Testis (tissue), 2 donors: ENCODE measurements at regions not wholly inside any gene's neighbourhood (a gene's known extent, or its start where the extent isn't known, plus 50 kb on each side); places are given as distances from the start of the nearest gene placed in this dataset.

ENCODE experiments used
- DNase-seq: peaks from one replicate; pipeline ENCODE4 v3.0.0-alpha.2; 2019
- H3K27ac ChIP-seq, 2 donors: fragments of 200-600 bp; sonication (generic); one replicate each; pipeline ENCODE4 v1.5.1; 2019
- H3K27me3 ChIP-seq: fragments of 200-600 bp; sonication (generic); one replicate; pipeline ENCODE4 v1.5.1; 2019
- H3K36me3 ChIP-seq: fragments of 200-600 bp; sonication (generic); one replicate; pipeline ENCODE4 v1.5.1; 2017; ENCODE audit warnings: low read depth; ENCODE audit errors: missing control alignments
- H3K4me1 ChIP-seq: fragments of 200-600 bp; sonication (generic); one replicate; pipeline ENCODE4 v1.5.1; 2019
- H3K4me3 ChIP-seq, 2 donors: fragments of 200-600 bp; sonication (generic); one replicate each; pipeline ENCODE4 v1.5.1; 2017 to 2019
- H3K9me3 ChIP-seq: fragments of 200-600 bp; sonication (generic); one replicate; pipeline ENCODE4 v1.5.1; 2017
- POLR2A ChIP-seq: fragments of 450-650 bp; IDR thresholded peaks from one replicate; pipeline ENCODE4 v1.6.1; 2017; ENCODE audit warnings: antibody characterized with exemption, mild to moderate bottlenecking, moderate library complexity
- WGBS, 2 donors: methylation state at CpG; one replicate each; pipeline ENCODE4 v1.1.5; 2018; 5-methylcytosine and 5-hydroxymethylcytosine counted together
- intact Hi-C: fragments of 100-400 bp; cut with DNase I; formaldehyde crosslinking; loops from one replicate; pipeline ENCODE4 v1.15.1; 2023; ENCODE audit warnings: low total_unique reads
- TF ChIP-seq, protein P1 (sequence below), 3 experiments: fragments of 450-650 bp in 2 of 3; fragments of 200-600 bp in 1 of 3; sonication (generic) in 1 of 3; IDR thresholded peaks; one replicate each; pipeline ENCODE4 v1.5.1; 2016 to 2019; ENCODE audit warnings: antibody characterized with exemption in 3 of 3, mild to moderate bottlenecking in 2 of 3, moderate library complexity in 1 of 3

- no peak for DNase-seq
- Histone ChIP-seq H3K9me3 (no peaks in the 10 kb centered on the region), H3K36me3 (no peaks in the 10 kb centered on the region), H3K27ac (no peak overlapping the region), H3K27me3 (no peaks in the 10 kb centered on the region), H3K4me1 (no peaks in the 10 kb centered on the region), H3K4me3 (no peak overlapping the region)
- TF ChIP-seq, protein P1, sequence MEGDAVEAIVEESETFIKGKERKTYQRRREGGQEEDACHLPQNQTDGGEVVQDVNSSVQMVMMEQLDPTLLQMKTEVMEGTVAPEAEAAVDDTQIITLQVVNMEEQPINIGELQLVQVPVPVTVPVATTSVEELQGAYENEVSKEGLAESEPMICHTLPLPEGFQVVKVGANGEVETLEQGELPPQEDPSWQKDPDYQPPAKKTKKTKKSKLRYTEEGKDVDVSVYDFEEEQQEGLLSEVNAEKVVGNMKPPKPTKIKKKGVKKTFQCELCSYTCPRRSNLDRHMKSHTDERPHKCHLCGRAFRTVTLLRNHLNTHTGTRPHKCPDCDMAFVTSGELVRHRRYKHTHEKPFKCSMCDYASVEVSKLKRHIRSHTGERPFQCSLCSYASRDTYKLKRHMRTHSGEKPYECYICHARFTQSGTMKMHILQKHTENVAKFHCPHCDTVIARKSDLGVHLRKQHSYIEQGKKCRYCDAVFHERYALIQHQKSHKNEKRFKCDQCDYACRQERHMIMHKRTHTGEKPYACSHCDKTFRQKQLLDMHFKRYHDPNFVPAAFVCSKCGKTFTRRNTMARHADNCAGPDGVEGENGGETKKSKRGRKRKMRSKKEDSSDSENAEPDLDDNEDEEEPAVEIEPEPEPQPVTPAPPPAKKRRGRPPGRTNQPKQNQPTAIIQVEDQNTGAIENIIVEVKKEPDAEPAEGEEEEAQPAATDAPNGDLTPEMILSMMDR (IDR thresholded peaks at IDR 0.05), result no peak
- no peak for TF ChIP-seq POLR2A
- 83 to 86% methylated on average over 2 of the region's 2 CpGs for WGBS, 2 donors
- intact Hi-C loops, result no loop called here
Measured at GRCh38 chr15:69777356-69777755, 320.4 kb downstream of the TLE3 start.

DNA sequence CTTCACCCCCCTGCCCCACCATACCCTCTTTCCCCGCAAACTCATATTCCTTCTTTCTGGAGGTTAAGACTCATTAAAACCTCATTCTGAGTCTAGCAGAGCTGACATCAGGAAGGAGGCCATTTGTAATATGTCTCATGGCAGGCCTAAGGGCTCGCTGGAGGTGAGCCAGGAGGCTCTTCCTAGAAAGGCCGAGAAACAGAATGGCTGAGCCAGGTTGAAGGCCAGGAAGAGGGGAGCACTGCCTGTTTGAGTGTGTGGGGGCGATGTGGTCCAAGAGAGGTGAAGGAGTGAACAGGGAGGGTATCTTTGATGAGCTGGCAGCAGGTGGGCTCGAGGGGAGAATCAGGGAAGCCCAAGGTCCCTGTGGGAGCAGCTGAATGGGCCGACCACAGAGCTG is 317.3 kb downstream of the TLE3 start:
- Histone ChIP-seq H3K27me3 (no peaks in the 10 kb centered on the region), H3K4me1 (no peaks in the 10 kb centered on the region), H3K9me3 (no peaks in the 10 kb centered on the region), H3K36me3 (no peaks in the 10 kb centered on the region), H3K27ac (no peak overlapping the region), H3K4me3 (no peak overlapping the region)
- WGBS, 2 donors, result 63% methylated on average over 6 of the region's 6 CpGs
- intact Hi-C loops, result no loop called here
- TF ChIP-seq, protein P1 (IDR thresholded peaks at IDR 0.05), result no peak
- no peak for TF ChIP-seq POLR2A
- no peak for DNase-seq

- no peaks in the 10 kb centered on the region for H3K9me3 ChIP-seq
- intact Hi-C loops, result no loop called here
- H3K4me3 ChIP-seq, result no peak overlapping the region
- H3K36me3 ChIP-seq, result no peaks in the 10 kb centered on the region
- WGBS, 2 donors, result 72 to 78% methylated on average over 6 of the region's 6 CpGs
- no peaks in the 10 kb centered on the region for H3K4me1 ChIP-seq
- no peak overlapping the region for H3K27ac ChIP-seq
- no peaks in the 10 kb centered on the region for H3K27me3 ChIP-seq
- no peak for TF ChIP-seq POLR2A
- TF ChIP-seq, protein P1 (IDR thresholded peaks at IDR 0.05), result no peak
- no peak for DNase-seq
Measured at GRCh38 chr15:69780981-69781380, 316.7 kb downstream of the TLE3 start.

DNA sequence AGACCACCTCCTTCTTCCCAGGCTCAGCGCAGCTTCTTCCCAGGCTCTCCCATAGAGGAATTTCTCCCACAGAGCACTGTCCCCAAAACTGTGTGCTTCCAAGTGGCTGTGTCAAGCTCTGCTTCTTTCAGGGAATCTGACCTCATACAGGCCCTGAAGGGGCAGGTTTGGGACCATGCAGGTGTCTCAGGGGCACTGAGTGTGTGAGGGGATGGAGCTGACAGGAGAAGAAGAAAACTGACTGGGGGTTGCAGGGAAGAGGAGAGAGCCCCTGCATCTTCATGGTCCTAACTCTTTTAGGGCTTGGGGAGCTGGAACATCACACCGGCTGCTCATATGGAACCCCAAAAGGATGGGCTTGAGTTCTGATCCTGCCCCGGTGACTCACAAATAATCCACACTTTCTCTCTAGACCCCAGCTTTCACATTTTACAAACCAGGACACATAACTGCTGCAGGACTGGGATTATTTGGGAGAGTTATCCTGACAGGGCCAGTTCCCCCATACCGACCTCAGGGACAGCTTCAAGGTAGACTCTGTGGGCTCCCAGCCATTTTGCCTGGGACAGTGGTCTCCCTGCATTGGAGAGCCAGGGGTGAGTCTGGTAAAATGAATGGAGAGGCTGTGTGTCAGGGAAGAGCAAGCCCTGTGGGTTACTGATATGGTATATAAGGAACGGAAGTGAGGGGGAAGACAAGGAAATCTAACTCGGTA is 316.1 kb downstream of the TLE3 start:
- Histone ChIP-seq H3K27ac (no peak overlapping the region), H3K4me3 (no peak overlapping the region), H3K9me3 (no peaks in the 10 kb centered on the region), H3K36me3 (no peaks in the 10 kb centered on the region), H3K4me1 (no peaks in the 10 kb centered on the region), H3K27me3 (no peaks in the 10 kb centered on the region)
- WGBS, 2 donors, result 84 to 91% methylated on average over 6 of the region's 6 CpGs
- intact Hi-C loops, result no loop called here
- DNase-seq, result no peak
- TF ChIP-seq, protein P1 (IDR thresholded peaks at IDR 0.05), result no peak
- TF ChIP-seq POLR2A, result no peak

GRCh38 chr15:69782139-69782658 is 315.5 kb downstream of the TLE3 start:
- Histone ChIP-seq H3K4me3 (no peak overlapping the region), H3K4me1 (no peaks in the 10 kb centered on the region), H3K27me3 (no peaks in the 10 kb centered on the region), H3K27ac (no peak overlapping the region), H3K9me3 (no peaks in the 10 kb centered on the region), H3K36me3 (no peaks in the 10 kb centered on the region)
- intact Hi-C loops, result no loop called here
- no peak for DNase-seq
- TF ChIP-seq, protein P1 (IDR thresholded peaks at IDR 0.05), result no peak
- no peak for TF ChIP-seq POLR2A
- 76 to 93% methylated on average over 1 of the region's 1 CpG for WGBS, 2 donors
